ENCODE measurements at regions not wholly inside any gene's neighbourhood (a gene's known extent, or its start where the extent isn't known, plus 50 kb on each side); places are given as distances from the start of the nearest gene placed in this dataset.

- no peak for TF ChIP-seq E2F6 (IDR thresholded peaks at IDR 0.05)
Observed at GRCh38 chr5:99355881-99356280, 427.1 kb upstream of the CHD1 start (continued).

All from H1 (cell line).